GM12874 (cell line): ENCODE measurements at regions not wholly inside any gene's neighbourhood (a gene's known extent, or its start where the extent isn't known, plus 50 kb on each side); places are given as distances from the start of the nearest gene placed in this dataset.

Source experiments
- TF ChIP-seq, protein P1 (sequence below): IDR thresholded peaks from 2 replicates; pipeline ENCODE4 v1.5.1; 2011; ENCODE audit warnings: low read depth, mild to moderate bottlenecking, control low read depth, low read length, moderate library complexity; ENCODE audit not compliant: insufficient read depth

DNA sequence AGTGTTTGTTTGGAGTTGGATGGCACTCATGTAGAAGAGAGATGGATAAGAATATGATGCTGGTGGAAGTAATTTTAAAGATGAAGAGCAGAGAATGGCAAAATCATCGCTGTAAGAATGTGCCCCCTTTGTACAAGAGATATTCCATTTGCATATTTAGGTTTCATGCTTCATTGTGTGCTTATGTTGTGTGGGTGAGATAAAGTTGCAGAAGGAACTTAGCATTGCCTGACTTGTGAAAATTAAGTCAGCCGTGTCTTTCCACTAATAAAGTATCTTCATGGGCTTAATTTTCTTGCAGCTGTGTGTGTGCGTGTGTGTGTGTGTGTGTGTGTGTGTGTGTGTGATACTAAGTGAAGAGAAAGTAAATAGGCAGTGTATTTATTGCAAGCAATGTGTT is 381.9 kb downstream of the OTUD1 start:
- TF ChIP-seq, protein P1, sequence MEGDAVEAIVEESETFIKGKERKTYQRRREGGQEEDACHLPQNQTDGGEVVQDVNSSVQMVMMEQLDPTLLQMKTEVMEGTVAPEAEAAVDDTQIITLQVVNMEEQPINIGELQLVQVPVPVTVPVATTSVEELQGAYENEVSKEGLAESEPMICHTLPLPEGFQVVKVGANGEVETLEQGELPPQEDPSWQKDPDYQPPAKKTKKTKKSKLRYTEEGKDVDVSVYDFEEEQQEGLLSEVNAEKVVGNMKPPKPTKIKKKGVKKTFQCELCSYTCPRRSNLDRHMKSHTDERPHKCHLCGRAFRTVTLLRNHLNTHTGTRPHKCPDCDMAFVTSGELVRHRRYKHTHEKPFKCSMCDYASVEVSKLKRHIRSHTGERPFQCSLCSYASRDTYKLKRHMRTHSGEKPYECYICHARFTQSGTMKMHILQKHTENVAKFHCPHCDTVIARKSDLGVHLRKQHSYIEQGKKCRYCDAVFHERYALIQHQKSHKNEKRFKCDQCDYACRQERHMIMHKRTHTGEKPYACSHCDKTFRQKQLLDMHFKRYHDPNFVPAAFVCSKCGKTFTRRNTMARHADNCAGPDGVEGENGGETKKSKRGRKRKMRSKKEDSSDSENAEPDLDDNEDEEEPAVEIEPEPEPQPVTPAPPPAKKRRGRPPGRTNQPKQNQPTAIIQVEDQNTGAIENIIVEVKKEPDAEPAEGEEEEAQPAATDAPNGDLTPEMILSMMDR, result no peak

DNA sequence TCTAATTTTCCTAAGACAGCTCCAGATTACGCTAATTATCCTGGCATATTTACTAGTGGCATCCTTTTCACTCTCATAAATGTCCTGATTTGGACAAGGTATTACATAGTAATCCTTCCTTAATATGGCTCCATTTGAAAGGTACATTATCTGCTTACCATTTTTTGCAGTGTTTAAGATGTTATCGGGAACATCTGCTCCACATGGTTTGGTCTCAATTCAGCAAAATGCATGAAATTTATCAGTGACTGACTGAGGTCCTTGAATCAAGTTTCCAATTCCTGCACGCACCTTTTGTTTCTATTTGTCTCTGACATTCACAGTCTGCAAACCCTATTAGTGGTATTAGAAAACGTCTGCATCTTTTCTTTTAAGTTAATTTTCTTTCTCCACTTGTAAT is 384.1 kb upstream of the KIAA1217 start:
- TF ChIP-seq, protein P1, result no peak

DNA sequence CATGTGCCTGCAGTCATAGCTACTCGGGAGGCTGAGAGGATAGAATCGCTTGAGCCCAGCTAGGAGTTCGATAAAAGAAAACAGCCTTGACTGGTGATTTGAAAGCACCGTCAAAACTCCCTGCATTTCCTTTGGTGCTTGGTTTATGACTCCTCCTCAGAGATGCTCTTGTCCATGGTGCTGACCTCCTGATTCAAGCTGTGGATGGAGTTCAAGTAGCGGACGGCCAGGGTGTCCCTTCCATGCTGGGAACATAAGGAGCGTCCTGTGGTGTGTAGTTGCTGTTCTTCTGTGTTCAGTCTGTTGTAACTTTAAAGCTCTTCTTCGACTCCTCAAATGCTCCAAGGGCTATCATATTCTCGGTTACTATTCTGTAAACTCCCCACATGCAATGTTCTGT is 382.5 kb upstream of the KIAA1217 start:
- TF ChIP-seq, protein P1, result no peak

DNA sequence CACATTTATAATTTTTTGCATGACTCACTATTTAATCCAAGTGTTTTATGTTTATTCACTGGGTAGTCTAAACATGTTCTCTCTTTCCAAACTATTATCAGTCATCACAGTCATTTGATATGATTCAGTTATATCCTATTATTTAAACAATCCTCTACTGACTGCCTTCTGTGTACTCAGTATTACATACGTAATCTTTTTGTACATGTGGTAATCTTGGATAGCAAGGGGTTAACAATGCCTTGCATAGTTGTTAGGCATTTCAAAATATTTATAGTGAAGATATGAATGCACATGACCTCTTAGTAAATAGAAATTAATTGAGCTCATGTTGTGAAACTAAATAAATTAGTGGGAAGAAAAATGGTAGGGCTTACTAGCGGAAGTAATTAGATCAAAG is 379.4 kb upstream of the KIAA1217 start:
- TF ChIP-seq, protein P1, result no peak

DNA sequence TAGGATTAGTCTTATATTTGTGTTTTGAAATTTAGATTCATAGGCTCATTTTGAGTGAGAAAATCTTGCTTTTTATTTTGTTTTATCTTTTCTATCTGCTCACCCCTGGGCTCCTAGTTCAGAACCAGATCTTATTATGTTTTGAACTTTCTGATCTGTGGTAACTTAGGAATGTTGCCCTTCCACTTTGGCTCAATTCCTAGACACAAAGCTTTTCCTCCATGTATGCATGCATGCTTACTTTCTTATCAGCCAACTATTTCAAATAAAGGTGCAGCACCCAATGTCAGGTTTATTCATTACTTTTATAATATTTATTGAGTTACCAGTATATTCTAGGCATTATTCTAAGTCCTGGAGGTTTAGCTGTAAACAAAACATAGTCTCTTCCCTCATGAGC is 374.8 kb upstream of the KIAA1217 start:
- TF ChIP-seq, protein P1, result no peak

DNA sequence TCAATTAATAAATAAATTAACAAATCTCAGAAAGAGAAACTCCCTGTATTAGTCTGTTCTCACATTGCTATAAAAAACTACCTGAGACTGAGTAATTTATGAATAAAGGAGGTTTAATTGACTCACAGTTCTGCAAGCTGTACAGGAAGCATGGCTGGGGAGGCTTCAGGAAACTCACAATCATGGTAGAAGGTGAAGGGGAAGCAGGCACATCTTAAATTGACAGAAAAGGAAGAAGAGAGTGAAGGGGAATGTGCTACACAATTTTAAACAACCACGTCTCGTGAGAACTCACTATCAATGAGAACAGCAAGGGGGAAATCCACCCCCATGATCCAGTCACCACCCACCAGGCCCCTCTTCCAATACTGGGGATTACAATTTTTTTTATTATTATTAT is 358.3 kb upstream of the KIAA1217 start:
- TF ChIP-seq, protein P1, result no peak

DNA sequence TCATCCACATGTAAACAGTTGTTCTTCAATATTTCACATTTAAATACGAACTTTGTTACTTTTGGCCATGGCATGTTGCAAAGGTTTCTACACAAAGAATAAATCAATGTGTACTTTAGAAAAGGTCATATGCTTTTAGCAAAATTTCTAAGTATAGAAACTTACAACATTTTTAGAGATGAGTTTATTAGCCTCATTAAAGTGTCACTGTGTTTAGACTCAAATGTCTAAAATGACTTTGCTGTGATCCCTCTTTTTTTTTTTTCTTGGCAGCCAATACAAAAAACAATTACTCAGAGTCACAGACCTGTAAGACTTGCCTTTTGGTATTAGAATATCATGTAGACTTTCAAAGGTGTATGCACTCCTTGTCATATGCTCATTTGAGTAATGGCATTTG is 349.3 kb upstream of the KIAA1217 start:
- TF ChIP-seq, protein P1, result no peak
